ENCODE measurements at regions not wholly inside any gene's neighbourhood (a gene's known extent, or its start where the extent isn't known, plus 50 kb on each side); places are given as distances from the start of the nearest gene placed in this dataset.
"Not testable (repeated sequence)": the region's sequence is repeated elsewhere in the genome, so short reads cannot be mapped to it uniquely, and the experiment has no call there.

DNA sequence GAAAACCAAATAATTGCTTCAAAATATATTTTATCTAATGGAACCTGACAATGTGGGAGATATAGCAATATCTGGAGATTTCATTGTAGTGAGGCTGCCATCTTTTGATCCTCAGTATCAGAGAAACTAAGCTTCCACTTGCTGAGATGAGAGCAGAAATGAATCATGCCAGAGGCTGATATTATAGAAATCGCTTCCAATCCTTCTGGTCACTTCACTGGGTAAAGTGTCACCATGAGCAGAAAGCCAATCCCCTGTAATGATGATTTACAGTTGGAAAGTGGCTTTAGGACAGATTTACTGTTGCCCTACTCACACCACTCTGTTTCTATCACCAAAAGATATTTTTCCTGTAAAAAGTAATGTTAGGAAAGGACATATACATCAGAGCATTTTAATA lies 365.0 kb upstream of the VRK2 start:
- no peak for DNase-seq (ENCODE audit: low read depth in 2 of 3, low spot score in 1 of 3)

GRCh38 chr2:57685032-57685431 lies 361.6 kb upstream of the VRK2 start:
- DNase-seq (ENCODE audit: low read depth in 2 of 3, low spot score in 1 of 3): no peak

DNA sequence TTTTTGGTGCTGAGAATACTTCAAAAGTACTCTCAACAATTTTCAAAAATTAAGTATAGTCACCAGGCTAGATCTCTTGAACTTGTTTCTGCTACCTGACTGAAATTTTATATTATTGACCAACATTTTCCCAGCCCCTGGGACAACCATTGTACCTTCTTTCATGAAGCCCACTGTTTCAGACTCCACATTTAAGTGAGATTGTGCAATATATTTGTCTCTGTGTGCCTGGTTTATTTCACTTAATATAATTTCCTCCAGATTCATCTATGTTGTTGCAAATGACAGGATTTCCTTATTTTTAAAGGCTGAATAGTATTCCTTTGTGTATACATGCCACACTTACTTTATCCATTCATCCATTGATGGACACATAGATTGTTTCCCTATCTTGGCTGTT lies 354.2 kb upstream of the VRK2 start:
- no peak for DNase-seq (ENCODE audit: low read depth in 2 of 3, low spot score in 1 of 3)

DNA sequence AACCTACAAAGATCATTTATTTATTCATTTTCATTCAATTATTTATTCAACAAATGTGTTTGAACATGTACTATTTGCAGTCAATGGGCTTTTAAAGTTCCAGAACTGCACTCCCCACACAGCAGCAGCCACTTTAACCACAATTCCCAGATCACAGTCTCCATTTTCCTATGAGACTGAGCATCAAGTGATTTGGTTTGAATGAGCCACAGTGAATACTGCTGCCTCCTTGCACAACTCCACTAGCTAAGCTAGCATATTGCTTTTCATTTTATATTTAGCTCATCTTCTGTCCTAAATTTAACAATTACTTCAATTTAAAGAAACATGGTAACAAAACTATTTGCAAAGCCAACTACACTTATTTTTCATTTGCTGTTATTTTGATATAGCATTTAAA lies 353.4 kb upstream of the VRK2 start:
- DNase-seq (ENCODE audit: low read depth in 2 of 3, low spot score in 1 of 3): no peak

DNA sequence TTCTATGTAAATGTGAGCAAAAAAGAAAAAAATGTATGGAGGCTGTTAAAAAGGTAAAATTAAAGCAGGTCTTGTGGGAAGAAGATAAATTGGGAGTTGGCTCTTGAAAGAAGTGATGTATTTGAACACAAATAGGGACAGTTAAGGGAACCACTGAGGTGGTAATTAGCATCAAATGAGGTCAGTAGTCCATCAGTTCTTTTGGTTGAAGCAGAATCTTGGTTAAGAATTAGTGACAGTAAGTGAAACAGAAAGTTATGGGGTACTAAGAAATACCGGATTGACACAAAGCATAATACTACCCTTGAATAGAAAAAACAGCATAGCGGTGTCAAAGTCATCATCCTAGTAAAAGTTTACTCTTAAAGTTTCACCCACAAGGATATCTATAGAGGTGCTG lies 352.6 kb upstream of the VRK2 start:
- DNase-seq (ENCODE audit: low read depth in 2 of 3, low spot score in 1 of 3): no peak

DNA sequence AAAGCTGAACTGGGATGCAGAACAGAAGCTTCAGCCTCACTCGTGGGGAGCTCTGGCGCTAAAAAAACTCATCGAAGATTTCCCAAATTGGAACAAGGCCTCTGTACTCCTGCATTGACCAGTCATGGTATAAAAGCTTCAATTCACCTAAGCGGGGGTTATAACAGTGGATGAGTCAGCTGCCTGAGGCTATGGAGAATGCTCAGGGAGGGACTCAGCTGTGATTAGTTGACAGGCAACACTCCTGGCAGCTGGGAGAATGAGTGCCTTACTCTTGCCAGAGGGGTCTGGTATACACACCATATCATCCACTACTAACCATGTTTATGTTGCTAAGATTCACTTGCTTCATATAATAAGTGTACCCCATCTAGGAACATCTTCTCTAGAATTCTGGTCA lies 350.6 kb upstream of the VRK2 start:
- no peak for DNase-seq (ENCODE audit: low read depth in 2 of 3, low spot score in 1 of 3)

GRCh38 chr2:57698392-57698791 lies 348.2 kb upstream of the VRK2 start:
- no peak for DNase-seq (ENCODE audit: low read depth in 2 of 3, low spot score in 1 of 3)

DNA sequence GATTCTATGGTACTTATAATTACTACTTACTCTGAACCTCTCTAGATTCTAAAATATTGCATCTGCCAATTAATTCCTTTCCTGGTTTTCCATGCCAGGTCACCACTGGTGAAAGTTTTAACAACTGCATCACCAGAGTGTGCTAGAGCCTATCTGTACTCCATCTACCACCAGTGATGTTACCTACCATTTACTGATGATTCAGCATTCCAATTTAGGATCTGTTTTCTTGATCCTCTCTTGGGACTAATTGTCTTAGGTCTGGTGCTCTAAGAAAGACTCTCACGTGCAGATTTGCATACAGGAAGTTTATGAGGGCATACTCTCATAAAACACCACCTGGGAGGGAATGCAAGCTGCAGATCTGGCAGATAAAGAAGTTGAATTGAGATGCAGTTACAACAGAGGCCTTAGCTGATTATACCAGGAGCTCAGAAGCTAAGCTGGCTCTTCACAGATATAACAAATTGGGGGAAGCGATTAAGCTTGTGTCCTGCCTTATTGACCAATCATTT lies 347.6 kb upstream of the VRK2 start:
- no peak for DNase-seq (ENCODE audit: low read depth in 2 of 3, low spot score in 1 of 3)

DNA sequence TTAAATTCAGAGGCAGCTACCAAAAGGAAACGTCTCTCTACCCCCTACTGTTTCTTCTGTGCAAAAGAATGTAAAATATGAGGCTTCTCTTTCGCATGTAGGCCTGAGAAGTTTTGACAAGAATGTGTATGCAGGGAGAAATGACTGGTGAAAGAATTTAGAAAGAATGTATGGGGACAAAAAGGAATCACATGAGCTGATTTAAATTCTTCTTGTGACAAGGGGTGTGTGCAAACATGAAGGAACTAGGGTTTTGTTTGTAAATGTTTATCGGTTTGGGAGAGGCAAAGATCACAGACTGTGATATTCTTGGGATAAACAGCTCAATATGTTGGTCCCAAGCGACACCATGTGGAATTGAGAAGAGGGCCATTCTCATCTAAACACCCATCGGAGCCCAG lies 345.2 kb upstream of the VRK2 start:
- no peak for DNase-seq (ENCODE audit: low read depth in 2 of 3, low spot score in 1 of 3)

GRCh38 chr2:57703407-57703806 lies 343.2 kb upstream of the VRK2 start:
- no peak for DNase-seq (ENCODE audit: low read depth in 2 of 3, low spot score in 1 of 3)

DNA sequence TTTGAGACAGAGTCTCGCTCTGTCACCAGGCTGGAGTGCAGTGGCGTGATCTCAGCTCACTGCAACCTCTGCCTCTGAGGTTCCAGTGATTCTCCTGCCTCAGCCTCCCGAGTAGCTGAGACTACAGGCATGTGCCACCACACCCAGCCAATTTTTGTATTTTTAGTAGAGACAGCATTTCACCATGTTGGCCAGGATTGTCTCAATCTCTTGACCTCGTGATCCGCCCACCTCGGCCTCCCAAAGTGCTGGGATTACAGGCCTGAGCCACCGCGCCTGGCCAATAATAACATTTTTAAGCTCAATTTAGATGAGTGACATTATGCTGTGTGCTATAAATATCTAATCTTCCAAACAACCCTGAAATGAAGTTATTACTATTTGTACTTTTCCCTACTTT lies 338.8 kb upstream of the VRK2 start:
- DNase-seq (ENCODE audit: low read depth in 2 of 3, low spot score in 1 of 3): not testable (repeated sequence)

GRCh38 chr2:57711991-57712390 lies 334.6 kb upstream of the VRK2 start:
- DNase-seq (ENCODE audit: low read depth in 2 of 3, low spot score in 1 of 3): no peak

- DNase-seq (ENCODE audit: low read depth in 2 of 3, low spot score in 1 of 3): peak; percentile 5 to 26 (median 7)
Measured at GRCh38 chr2:57720728-57721627, 325.6 kb upstream of the VRK2 start.

GRCh38 chr2:57725337-57725947 lies 321.2 kb upstream of the VRK2 start:
- DNase-seq (ENCODE audit: low read depth in 2 of 3, low spot score in 1 of 3): no peak

DNA sequence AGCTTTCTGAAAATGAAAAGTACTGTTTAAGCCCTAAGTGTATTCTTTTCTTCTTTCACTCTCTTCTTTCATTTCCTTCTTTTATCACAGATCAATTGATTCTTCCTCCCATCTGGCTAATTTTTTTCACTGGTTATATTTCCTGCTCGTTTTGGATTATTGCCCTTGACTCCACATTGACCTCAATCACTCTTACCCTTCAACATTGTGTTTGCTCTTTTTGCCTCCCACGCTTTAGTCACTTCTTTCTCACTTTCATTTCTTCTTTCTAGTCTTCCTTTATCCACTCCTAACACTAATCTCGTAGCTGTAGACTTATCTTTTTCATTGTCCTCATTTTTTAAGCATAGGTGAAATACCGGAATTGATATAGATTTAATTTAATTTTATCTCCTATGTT lies 320.3 kb upstream of the VRK2 start:
- no peak for DNase-seq (ENCODE audit: low read depth in 2 of 3, low spot score in 1 of 3)

DNA sequence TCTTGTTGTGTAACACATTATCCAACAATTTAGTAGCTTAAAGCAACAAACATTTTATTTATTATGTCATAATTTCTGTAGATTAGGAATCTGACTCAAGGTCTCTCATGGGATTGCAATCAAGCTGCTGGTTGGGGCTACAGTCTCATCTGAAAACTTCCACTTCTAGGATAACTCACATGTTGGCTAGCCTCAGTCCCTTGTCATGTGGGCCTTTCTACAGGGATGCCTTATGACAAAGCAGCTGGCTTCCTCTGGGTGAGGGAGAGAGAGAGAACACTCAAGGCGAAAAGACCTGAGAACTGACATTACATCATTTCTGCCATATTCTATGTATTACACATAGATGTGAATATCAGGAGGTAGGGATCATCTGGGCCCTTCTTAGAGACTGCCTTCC lies 317.9 kb upstream of the VRK2 start:
- DNase-seq (ENCODE audit: low read depth in 2 of 3, low spot score in 1 of 3): no peak

DNA sequence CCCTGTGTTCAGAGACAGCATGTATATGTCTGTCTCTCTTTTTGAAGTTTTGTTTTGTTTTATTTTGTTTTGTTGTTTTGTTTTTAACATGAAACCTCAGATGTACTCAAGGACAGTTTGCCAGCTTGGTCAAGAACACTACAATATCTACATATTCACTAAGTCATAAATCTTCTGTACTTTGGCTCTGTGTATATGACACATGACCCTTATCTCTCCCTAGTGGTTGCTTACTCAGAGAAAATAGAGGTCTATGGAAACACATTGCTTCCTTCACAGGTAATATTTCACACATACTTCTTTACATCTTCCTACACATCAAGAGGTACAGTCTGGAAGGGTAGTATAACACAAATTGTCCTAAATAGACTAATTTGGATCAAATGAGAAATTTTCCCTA lies 312.6 kb upstream of the VRK2 start:
- no peak for DNase-seq (ENCODE audit: low read depth in 2 of 3, low spot score in 1 of 3)

DNA sequence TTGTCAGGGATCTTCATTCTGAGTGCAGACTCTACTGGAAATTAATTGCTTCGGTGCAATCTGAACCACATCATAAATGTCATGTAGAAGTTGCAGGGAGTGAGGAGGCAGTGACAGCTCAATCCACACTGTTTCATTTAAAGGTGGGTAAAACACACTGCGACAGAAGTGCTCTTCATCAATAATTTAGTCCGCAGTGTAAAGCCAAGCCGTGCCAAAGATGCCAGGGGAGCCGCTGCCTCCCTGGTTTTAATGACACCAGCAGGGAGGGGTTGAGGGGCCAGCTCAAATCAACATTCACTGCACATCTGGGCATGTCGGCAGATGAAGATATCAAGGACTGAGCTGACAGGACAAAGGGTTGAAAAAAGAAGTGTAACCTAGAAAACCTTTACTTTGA lies 305.7 kb upstream of the VRK2 start:
- DNase-seq (ENCODE audit: low read depth in 2 of 3, low spot score in 1 of 3): no peak

DNA sequence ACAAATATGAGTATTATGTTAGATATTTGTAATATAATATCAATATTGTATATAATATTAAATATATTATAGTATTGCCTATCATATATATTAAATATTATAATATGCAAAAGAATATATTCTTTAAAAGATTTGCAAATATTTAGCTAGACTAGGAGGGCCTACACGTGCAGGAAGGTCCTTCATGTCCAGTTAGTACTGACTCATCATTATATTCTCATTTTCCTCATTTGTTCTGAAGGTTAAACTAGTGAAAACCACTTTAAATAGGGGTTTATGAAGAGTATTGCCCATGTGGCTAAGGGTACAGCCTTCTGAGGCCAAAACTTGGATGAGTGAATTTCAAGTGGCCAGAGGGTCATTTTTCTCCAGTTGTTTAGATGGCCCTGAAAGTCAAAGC lies 293.0 kb upstream of the VRK2 start:
- DNase-seq (ENCODE audit: low read depth in 2 of 3, low spot score in 1 of 3): no peak

GRCh38 chr2:57758686-57759085 lies 287.9 kb upstream of the VRK2 start:
- no peak for DNase-seq (ENCODE audit: low read depth in 2 of 3, low spot score in 1 of 3)

DNA sequence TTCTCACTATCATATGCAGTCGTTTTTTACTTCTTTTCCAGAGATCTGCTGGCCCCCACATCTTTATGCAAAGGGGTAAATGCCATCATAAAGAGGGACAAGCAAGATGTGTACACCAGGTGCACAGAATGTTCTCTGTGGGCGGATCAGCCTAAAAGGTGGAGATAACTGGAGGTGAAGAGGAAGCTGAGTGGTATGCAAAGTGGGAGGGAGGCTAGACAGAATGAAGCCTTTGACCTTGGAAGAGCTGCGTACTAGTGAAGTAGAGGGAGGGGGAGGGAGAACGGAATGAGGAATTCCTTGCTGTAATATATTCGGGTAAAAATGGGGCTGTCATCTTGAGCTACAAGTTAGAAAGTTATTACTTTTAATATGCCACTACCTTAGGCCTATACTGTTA lies 287.5 kb upstream of the VRK2 start:
- DNase-seq (ENCODE audit: low read depth in 2 of 3, low spot score in 1 of 3): no peak

- DNase-seq (ENCODE audit: low read depth in 2 of 3, low spot score in 1 of 3): peak; percentile 65 to 84 (median 67)
Measured at GRCh38 chr2:57759822-57760300, 286.7 kb upstream of the VRK2 start.
